Trophoblast cell (in vitro differentiated cells and primary cell): ENCODE measurements at regions not wholly inside any gene's neighbourhood (a gene's known extent, or its start where the extent isn't known, plus 50 kb on each side); places are given as distances from the start of the nearest gene placed in this dataset.

ENCODE experiments used
- DNase-seq, 2 donors: peaks; one replicate each; pipeline ENCODE4 v3.0.0-alpha.2; 2016
- H2AFZ ChIP-seq: 2 replicates; pipeline ENCODE4 v1.6.1; 2013; ENCODE audit warnings: low read length, moderate library complexity, mild to moderate bottlenecking; ENCODE audit not compliant: insufficient read depth, poor library complexity
- H2AK5ac ChIP-seq: 2 replicates; pipeline ENCODE4 v1.6.1; 2013; ENCODE audit warnings: mild to moderate bottlenecking, low read length
- H2BK120ac ChIP-seq: 2 replicates; pipeline ENCODE4 v1.6.1; 2013; ENCODE audit warnings: low read length, mild to moderate bottlenecking, moderate library complexity; ENCODE audit not compliant: insufficient read depth, poor library complexity
- H2BK12ac ChIP-seq: 2 replicates; pipeline ENCODE4 v1.6.1; 2013; ENCODE audit warnings: mild to moderate bottlenecking, low read length, moderate library complexity
- H2BK5ac ChIP-seq: 2 replicates; pipeline ENCODE4 v1.6.1; 2013; ENCODE audit warnings: low read length, low read depth, moderate library complexity, mild to moderate bottlenecking; ENCODE audit not compliant: poor library complexity
- H3K14ac ChIP-seq: 2 replicates; pipeline ENCODE4 v1.6.1; 2013; ENCODE audit warnings: mild to moderate bottlenecking, low read length
- H3K18ac ChIP-seq: 2 replicates; pipeline ENCODE4 v1.6.1; 2013; ENCODE audit warnings: mild to moderate bottlenecking, low read length
- H3K23ac ChIP-seq: 2 replicates; pipeline ENCODE4 v1.6.1; 2013; ENCODE audit warnings: low read length
- H3K27ac ChIP-seq: 2 replicates; pipeline ENCODE4 v1.5.1; 2013; ENCODE audit warnings: low read depth, mild to moderate bottlenecking, inconsistent platforms, low read length, moderate library complexity
- H3K27me3 ChIP-seq: 2 replicates; pipeline ENCODE4 v1.6.1; 2013; ENCODE audit warnings: inconsistent platforms, mild to moderate bottlenecking, low read length, moderate library complexity; ENCODE audit not compliant: insufficient read depth
- H3K36me3 ChIP-seq, 2 experiments: 1 replicate in 1 of 2; 2 replicates in 1 of 2; pipeline ENCODE4 v1.6.1; 2013; ENCODE audit warnings: low read length in 2 of 2, mild to moderate bottlenecking in 2 of 2, moderate library complexity in 1 of 2; ENCODE audit not compliant: insufficient read depth in 2 of 2, control insufficient read depth in 1 of 2
- H3K4ac ChIP-seq: 2 replicates; pipeline ENCODE4 v1.6.1; 2013; ENCODE audit warnings: low read depth, mild to moderate bottlenecking, low read length, moderate library complexity
- H3K4me1 ChIP-seq, 2 experiments: 1 replicate in 1 of 2; 2 replicates in 1 of 2; pipeline ENCODE4 v1.6.1; 2013; ENCODE audit warnings: low read length in 2 of 2, mild to moderate bottlenecking in 2 of 2, moderate library complexity in 1 of 2; ENCODE audit not compliant: insufficient read depth in 2 of 2, control insufficient read depth in 1 of 2
- H3K4me2 ChIP-seq: 2 replicates; pipeline ENCODE4 v1.6.1; 2013; ENCODE audit warnings: inconsistent platforms, mild to moderate bottlenecking, low read length, moderate library complexity
- H3K4me3 ChIP-seq: 2 replicates; pipeline ENCODE4 v1.5.1; 2013; ENCODE audit warnings: mild to moderate bottlenecking, low read depth, low read length, inconsistent platforms
- H3K79me1 ChIP-seq: one replicate; pipeline ENCODE4 v1.6.1; 2013; ENCODE audit warnings: low read length
- H3K79me2 ChIP-seq: 2 replicates; pipeline ENCODE4 v1.6.1; 2013; ENCODE audit warnings: low read length, mild to moderate bottlenecking; ENCODE audit not compliant: control insufficient read depth, insufficient read depth, poor library complexity
- H3K9ac ChIP-seq: 2 replicates; pipeline ENCODE4 v1.6.1; 2013; ENCODE audit warnings: mild to moderate bottlenecking, low read length
- H3K9me3 ChIP-seq: 2 replicates; pipeline ENCODE4 v1.6.1; 2013; ENCODE audit warnings: low read depth, mild to moderate bottlenecking, control low read depth, inconsistent platforms, low read length; ENCODE audit not compliant: insufficient read depth
- H4K12ac ChIP-seq: 2 replicates; pipeline ENCODE4 v1.6.1; 2013; ENCODE audit warnings: low read depth, mild to moderate bottlenecking, low read length, moderate library complexity
- H4K8ac ChIP-seq: 2 replicates; pipeline ENCODE4 v1.6.1; 2013; ENCODE audit warnings: low read depth, mild to moderate bottlenecking, low read length, moderate library complexity
- H4K91ac ChIP-seq: one replicate; pipeline ENCODE4 v1.6.1; 2013; ENCODE audit warnings: low read depth, mild to moderate bottlenecking, low read length, moderate library complexity
- WGBS: extraction: QIAGEN DNeasy Blood & Tissue Kit; methylation state at CpG from one replicate; pipeline ENCODE4 v1.1.7; 2013; ENCODE audit warnings: missing lambda C conversion rate; ENCODE audit not compliant: insufficient read length, insufficient coverage; ENCODE audit errors: extremely low coverage; 5-methylcytosine and 5-hydroxymethylcytosine counted together

GRCh38 chr9:79868567-79869189 is 296.9 kb downstream of the TLE4 start:
- H2AK5ac ChIP-seq = no peak overlapping the region
- no peaks in the 10 kb centered on the region for H3K9me3 ChIP-seq
- H2AFZ ChIP-seq = no peak overlapping the region
- no peaks in the 10 kb centered on the region for H3K36me3 ChIP-seq
- H3K27me3 ChIP-seq = no peaks in the 10 kb centered on the region
- no peak overlapping the region for H3K18ac ChIP-seq
- H3K9ac ChIP-seq = no peak overlapping the region
- H2BK120ac ChIP-seq = no peak overlapping the region
- H3K14ac ChIP-seq = no peak overlapping the region
- H3K23ac ChIP-seq = no peak overlapping the region
- no peak overlapping the region for H4K91ac ChIP-seq
- WGBS = no CpG with 5 or more reads among the region's 2 CpGs
- H3K79me1 ChIP-seq = no peaks in the 10 kb centered on the region
- H3K27ac ChIP-seq = no peak overlapping the region
- no peaks in the 10 kb centered on the region for H3K79me2 ChIP-seq
- no peak overlapping the region for H4K12ac ChIP-seq
- H2BK12ac ChIP-seq = no peak overlapping the region
- no peaks in the 10 kb centered on the region for H3K4me1 ChIP-seq
- no peak overlapping the region for H4K8ac ChIP-seq
- H3K4me3 ChIP-seq = no peak overlapping the region
- H3K4me2 ChIP-seq = no peak overlapping the region
- H2BK5ac ChIP-seq = no peak overlapping the region
- H3K4ac ChIP-seq = no peak overlapping the region
- DNase-seq = peak; percentile 7 to 33

- Histone ChIP-seq H3K4me2 (no peak overlapping the region), H3K36me3 (no peaks in the 10 kb centered on the region), H3K9ac (no peak overlapping the region), H4K8ac (no peak overlapping the region), H3K79me1 (no peaks in the 10 kb centered on the region), H3K4me3 (no peak overlapping the region), H3K27me3 (no peaks in the 10 kb centered on the region), H4K91ac (no peak overlapping the region), H4K12ac (no peak overlapping the region), H3K18ac (no peak overlapping the region), H3K4ac (no peak overlapping the region), H3K23ac (no peak overlapping the region), H2AK5ac (no peak overlapping the region), H3K79me2 (no peaks in the 10 kb centered on the region), H2BK120ac (no peak overlapping the region), H2BK12ac (no peak overlapping the region), H3K27ac (no peak overlapping the region), H3K14ac (no peak overlapping the region), H2AFZ (no peak overlapping the region), H2BK5ac (no peak overlapping the region), H3K9me3 (peaks cover 4% of the 10 kb centered on the region), H3K4me1 (no peaks in the 10 kb centered on the region)
- no peak for DNase-seq
- no CpG with 5 or more reads among the region's 32 CpGs for WGBS
Measured at GRCh38 chr9:79862921-79863890, 291.4 kb downstream of the TLE4 start.

GRCh38 chr9:79858508-79858907 is 286.7 kb downstream of the TLE4 start:
- Histone ChIP-seq H3K79me1 (no peaks in the 10 kb centered on the region), H2AFZ (no peak overlapping the region), H2AK5ac (no peak overlapping the region), H3K9me3 (peaks cover 4% of the 10 kb centered on the region), H3K27ac (no peak overlapping the region), H2BK5ac (no peak overlapping the region), H3K9ac (no peak overlapping the region), H4K8ac (no peak overlapping the region), H4K91ac (no peak overlapping the region), H2BK12ac (no peak overlapping the region), H3K4me3 (no peak overlapping the region), H3K14ac (no peak overlapping the region), H3K27me3 (no peaks in the 10 kb centered on the region), H3K4ac (no peak overlapping the region), H3K18ac (no peak overlapping the region), H3K23ac (no peak overlapping the region), H3K36me3 (no peaks in the 10 kb centered on the region), H2BK120ac (no peak overlapping the region), H4K12ac (no peak overlapping the region), H3K4me1 (peaks cover 0 to 2% of the 10 kb centered on the region in 2 experiments), H3K4me2 (no peak overlapping the region), H3K79me2 (peaks cover 2% of the 10 kb centered on the region)
- no CpG with 5 or more reads among the region's 3 CpGs for WGBS
- peak in 1 of 2 donors; percentile 15 for DNase-seq

- no peak overlapping the region for H3K23ac ChIP-seq
- no peak overlapping the region for H4K91ac ChIP-seq
- no peak overlapping the region for H3K9ac ChIP-seq
- H3K36me3 ChIP-seq = no peaks in the 10 kb centered on the region
- peaks cover 0 to 2% of the 10 kb centered on the region in 2 experiments for H3K4me1 ChIP-seq
- H2AK5ac ChIP-seq = no peak overlapping the region
- H3K4me2 ChIP-seq = no peak overlapping the region
- no peaks in the 10 kb centered on the region for H3K79me1 ChIP-seq
- H3K79me2 ChIP-seq = peaks cover 2% of the 10 kb centered on the region
- H2BK120ac ChIP-seq = no peak overlapping the region
- no peak overlapping the region for H3K14ac ChIP-seq
- H2AFZ ChIP-seq = no peak overlapping the region
- H3K4me3 ChIP-seq = no peak overlapping the region
- no peaks in the 10 kb centered on the region for H3K27me3 ChIP-seq
- H3K9me3 ChIP-seq = no peaks in the 10 kb centered on the region
- no CpG with 5 or more reads among the region's 2 CpGs for WGBS
- H2BK5ac ChIP-seq = no peak overlapping the region
- H2BK12ac ChIP-seq = no peak overlapping the region
- no peak overlapping the region for H4K12ac ChIP-seq
- H4K8ac ChIP-seq = peak overlapping the region; percentile 16
- H3K27ac ChIP-seq = no peak overlapping the region
- H3K18ac ChIP-seq = no peak overlapping the region
- no peak for DNase-seq
- H3K4ac ChIP-seq = no peak overlapping the region
Measured at GRCh38 chr9:79857188-79857587, 285.4 kb downstream of the TLE4 start.
